Activated B cell treated with CpG ODN at 0.5 μM for 24 hours (primary cell): ENCODE measurements at regions not wholly inside any gene's neighbourhood (a gene's known extent, or its start where the extent isn't known, plus 50 kb on each side); places are given as distances from the start of the nearest gene placed in this dataset.

Experiments
- ATAC-seq: fragments of 200-7000 bp; cut with Tn5 transposase; one replicate; pipeline ENCODE4 v1.10.0; 2021; ENCODE audit warnings: low read depth, mild to moderate bottlenecking, moderate library complexity
- CTCF ChIA-PET: fragments of 350-600 bp; sonication (Branson Sonifier 250); formaldehyde crosslinking; loops from one replicate; lab custom pipeline; 2021; ENCODE audit warnings: antibody characterized with exemption; lab: Charles Lee
- POLR2A ChIA-PET: fragments of 350-600 bp; sonication (Branson Sonifier 250); formaldehyde crosslinking; loops from one replicate; lab custom pipeline; 2021; ENCODE audit warnings: antibody characterized with exemption; lab: Charles Lee
- DNase-seq: peaks from one replicate; pipeline ENCODE4 v3.0.0; 2022
- H3K27ac Mint-ChIP-seq: one replicate; pipeline ENCODE4 v1.8.0; 2020; ENCODE audit warnings: mixed read lengths
- H3K27me3 Mint-ChIP-seq: one replicate; pipeline ENCODE4 v1.8.0; 2021; ENCODE audit warnings: mixed read lengths
- H3K36me3 Mint-ChIP-seq: one replicate; pipeline ENCODE4 v1.8.0; 2021; ENCODE audit warnings: low read depth, mixed read lengths
- H3K4me1 Mint-ChIP-seq: one replicate; pipeline ENCODE4 v1.8.0; 2021; ENCODE audit warnings: mixed read lengths
- H3K4me3 Mint-ChIP-seq: one replicate; pipeline ENCODE4 v1.8.0; 2020; ENCODE audit warnings: mild to moderate bottlenecking, mixed read lengths
- H3K9me3 Mint-ChIP-seq: one replicate; pipeline ENCODE4 v1.8.0; 2020; ENCODE audit warnings: mixed read lengths
- intact Hi-C: fragments of 100-400 bp; cut with micrococcal nuclease; formaldehyde crosslinking; loops from one replicate; pipeline ENCODE4 v1.15.1; 2024
- TF ChIP-seq, protein P1 (sequence below): fragments of 200-600 bp; IDR thresholded peaks from one replicate; pipeline ENCODE4 v1.8.0; 2022; ENCODE audit warnings: antibody characterized with exemption, mild to moderate bottlenecking

DNA sequence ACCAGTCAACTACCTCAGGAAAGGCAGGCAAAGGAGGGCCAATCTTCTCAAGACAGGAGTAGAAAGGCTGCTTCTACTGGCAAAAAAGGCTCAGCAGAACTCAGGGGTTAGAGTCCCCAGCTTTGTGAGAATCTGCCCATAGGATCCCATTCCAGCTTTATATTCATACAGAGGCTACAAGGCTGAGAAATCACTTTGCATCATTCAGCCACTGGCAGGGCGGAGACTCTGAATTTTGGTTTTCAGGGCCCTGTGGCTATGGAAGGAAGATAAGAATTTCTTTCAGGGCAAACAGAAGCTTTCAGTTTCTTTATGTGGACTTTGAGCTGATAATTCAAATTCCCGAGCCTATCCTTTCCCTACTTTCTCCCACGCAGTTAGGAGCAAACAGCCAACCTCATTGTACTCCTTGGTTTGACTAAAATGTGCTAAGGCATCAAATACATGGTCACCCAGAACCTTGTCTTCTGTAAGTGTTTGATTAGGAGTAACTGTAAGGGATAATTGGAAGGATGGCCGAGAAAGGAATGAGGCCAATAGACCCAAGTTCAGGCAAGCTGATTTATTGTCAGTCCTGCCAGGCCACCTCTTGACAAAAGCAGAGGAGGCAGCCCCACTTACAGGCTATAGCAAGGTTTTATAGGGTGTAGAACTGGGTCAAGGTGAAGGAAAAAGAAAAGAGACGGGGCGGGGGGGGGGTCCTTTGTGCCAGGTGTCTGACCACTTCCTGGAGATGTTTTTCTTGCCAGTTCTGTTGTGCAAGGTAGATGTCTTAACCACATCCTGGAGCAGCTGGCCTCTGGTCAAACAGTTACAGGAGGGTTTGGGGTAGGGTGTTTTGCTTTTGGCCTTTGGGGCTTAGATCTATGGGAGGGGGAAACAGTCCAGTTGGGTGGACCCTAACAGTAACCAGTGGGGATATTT is 165.3 kb upstream of the PPP1R2C start:
- TF ChIP-seq, protein P1, sequence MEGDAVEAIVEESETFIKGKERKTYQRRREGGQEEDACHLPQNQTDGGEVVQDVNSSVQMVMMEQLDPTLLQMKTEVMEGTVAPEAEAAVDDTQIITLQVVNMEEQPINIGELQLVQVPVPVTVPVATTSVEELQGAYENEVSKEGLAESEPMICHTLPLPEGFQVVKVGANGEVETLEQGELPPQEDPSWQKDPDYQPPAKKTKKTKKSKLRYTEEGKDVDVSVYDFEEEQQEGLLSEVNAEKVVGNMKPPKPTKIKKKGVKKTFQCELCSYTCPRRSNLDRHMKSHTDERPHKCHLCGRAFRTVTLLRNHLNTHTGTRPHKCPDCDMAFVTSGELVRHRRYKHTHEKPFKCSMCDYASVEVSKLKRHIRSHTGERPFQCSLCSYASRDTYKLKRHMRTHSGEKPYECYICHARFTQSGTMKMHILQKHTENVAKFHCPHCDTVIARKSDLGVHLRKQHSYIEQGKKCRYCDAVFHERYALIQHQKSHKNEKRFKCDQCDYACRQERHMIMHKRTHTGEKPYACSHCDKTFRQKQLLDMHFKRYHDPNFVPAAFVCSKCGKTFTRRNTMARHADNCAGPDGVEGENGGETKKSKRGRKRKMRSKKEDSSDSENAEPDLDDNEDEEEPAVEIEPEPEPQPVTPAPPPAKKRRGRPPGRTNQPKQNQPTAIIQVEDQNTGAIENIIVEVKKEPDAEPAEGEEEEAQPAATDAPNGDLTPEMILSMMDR: no peak
- peak overlapping the region; percentile 93 for H3K27ac Mint-ChIP-seq
- intact Hi-C loops: loop anchor here (5.0 to 10.0 kb wide), 5 partner anchors 611 to 1611 kb away; partner anchors contain the start of genes CASK and DDX3X
- H3K4me1 Mint-ChIP-seq: peaks cover 78% of the 10 kb centered on the region
- H3K9me3 Mint-ChIP-seq: peaks cover 3% of the 10 kb centered on the region
- POLR2A ChIA-PET: interaction anchor here (0.8 kb wide), 1 partner anchor 13 kb away, joined by 3 read pairs; no protein-coding TSS in a partner anchor
- H3K27me3 Mint-ChIP-seq: no peaks in the 10 kb centered on the region
- CTCF ChIA-PET: interaction anchor here (0.7 to 1.3 kb wide), 4 partner anchors 73 to 1162 kb away, joined by 3 to 5 read pairs (median 4); no protein-coding TSS in a partner anchor
- DNase-seq: no peak
- peak; percentile 66 for ATAC-seq
- H3K36me3 Mint-ChIP-seq: peaks cover 8% of the 10 kb centered on the region
- peak overlapping the region; percentile 50 for H3K4me3 Mint-ChIP-seq

DNA sequence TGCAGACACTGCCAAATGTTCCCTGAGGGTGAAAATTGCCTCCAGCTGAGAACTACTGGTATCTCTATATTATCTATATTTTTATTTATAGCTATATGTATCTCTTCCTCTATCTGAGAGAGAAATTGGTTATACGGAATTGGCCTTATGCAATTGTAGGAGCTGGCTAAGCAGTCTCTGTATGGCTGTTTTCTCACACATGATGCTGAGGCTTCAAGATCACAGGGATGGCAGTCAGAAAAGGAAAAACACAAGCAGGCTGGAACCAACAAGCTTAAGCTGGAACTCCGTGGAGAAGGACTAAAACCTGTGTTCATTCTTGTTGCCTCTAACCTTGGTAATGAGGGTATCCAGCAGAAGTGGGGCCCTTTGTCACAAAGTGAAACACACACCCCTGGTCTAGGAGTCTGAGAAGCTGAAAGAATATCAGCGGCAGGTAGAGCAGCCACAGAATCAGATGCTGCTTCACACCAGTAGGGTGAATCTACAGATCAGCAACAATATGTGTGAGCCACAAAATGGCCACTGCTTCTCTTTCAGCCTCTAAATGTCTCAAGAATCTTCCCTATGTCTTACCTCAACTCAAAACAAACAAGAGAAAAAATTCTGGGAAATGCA is 166.5 kb upstream of the PPP1R2C start:
- peak; percentile 7 for ATAC-seq
- intact Hi-C loops: loop anchor here (1.0 to 10.0 kb wide), 6 partner anchors 11 to 1612 kb away; partner anchors contain the start of genes CASK and DDX3X
- H3K4me1 Mint-ChIP-seq: peaks cover 80% of the 10 kb centered on the region

DNA sequence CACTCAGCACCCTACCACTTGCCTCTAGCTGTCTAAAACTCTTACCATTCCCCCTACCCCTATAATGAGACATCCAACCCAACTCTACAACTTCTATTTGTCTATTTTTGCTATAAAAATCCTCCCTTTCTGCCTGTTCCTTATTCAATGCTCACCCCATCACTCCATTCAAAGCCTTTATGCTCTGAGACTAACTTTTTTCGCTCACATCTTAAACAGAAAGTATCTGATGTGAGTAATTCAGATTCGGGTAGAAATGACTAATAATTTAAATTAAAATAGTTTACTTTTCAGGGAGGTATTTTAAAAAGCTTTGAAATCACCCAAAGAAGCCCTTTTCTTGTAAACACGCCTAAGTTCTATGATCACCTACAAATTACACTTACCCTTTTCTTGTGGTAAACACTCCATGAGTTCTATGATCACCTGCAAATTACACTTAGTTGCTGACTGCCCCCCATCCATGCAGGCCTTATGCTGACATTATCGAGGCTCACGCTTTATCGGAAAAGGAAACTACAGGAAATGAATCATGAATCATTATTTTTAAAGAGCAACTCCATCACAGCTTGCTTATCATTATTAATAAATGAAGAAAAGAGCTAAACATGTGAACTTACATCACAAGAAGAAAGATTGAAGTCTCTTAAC is 168.7 kb upstream of the PPP1R2C start:
- no peak for DNase-seq
- peaks cover 75% of the 10 kb centered on the region for H3K4me1 Mint-ChIP-seq
- H3K27me3 Mint-ChIP-seq: no peaks in the 10 kb centered on the region
- peak overlapping the region; percentile 93 for H3K27ac Mint-ChIP-seq
- intact Hi-C loops: loop anchor here (10.0 kb wide), 2 partner anchors 608 to 1022 kb away; partner anchors contain the start of gene CASK
- TF ChIP-seq, protein P1: no peak
- peak overlapping the region; percentile 53 for H3K4me3 Mint-ChIP-seq
- H3K9me3 Mint-ChIP-seq: no peaks in the 10 kb centered on the region
- ChIA-PET POLR2A (no interaction called here), CTCF (no interaction called here)
- peaks cover 2% of the 10 kb centered on the region for H3K36me3 Mint-ChIP-seq
- no peak for ATAC-seq

More for the DNA sequence above, 166.5 kb upstream of the PPP1R2C start:
- ChIA-PET CTCF (no interaction called here), POLR2A (interaction anchor here (0.9 to 1.1 kb wide), 2 partner anchors 10 to 12 kb away, joined by 3 read pairs; no protein-coding TSS in a partner anchor)
- Mint-ChIP-seq H3K36me3 (peaks cover 5% of the 10 kb centered on the region), H3K27ac (peak overlapping the region; percentile 93), H3K27me3 (no peaks in the 10 kb centered on the region), H3K4me3 (no peak overlapping the region), H3K9me3 (no peaks in the 10 kb centered on the region)
- TF ChIP-seq, protein P1: no peak
- DNase-seq: no peak

DNA sequence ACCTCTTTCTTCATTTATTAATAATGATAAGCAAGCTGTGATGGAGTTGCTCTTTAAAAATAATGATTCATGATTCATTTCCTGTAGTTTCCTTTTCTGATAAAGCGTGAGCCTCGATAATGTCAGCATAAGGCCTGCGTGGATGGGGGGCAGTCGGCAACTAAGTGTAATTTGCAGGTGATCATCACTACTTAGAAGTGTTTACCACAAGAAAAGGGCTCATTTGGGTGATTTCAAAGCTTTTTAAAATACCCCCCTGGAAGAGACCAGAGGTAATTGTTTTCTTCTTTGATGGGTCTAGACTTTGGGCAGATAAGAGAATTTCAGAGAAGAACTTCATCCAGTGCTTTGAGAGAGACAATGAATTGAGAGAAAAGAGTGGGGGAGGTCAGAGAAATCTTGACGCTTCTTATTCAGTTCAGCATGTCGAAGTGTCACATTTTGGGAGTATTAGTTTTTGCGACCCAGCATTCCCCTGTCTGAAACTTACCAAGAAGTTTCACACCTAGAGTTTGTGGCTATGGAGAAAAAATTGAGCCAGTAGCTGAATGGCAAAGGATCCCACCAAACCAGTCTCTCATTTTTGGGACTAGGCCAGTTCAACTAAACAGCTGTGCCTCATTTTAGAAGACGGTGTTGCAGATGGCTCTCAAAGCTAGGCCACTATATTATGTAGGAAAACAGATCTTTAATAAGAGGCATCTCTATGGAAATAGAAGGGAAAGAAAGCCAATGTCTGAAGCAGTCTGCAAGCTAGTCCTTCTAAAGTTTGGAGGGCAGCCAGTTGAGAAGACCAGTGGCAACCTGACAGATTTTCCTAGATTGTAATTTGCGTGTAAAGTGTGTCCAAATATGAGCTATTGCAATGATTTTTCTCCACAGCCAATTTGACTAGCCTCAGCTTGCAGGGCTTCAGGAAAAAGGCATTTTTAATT is 171.0 kb upstream of the PPP1R2C start:
- Mint-ChIP-seq H3K4me3 (no peak overlapping the region), H3K9me3 (no peaks in the 10 kb centered on the region), H3K36me3 (peaks cover 2% of the 10 kb centered on the region), H3K4me1 (peaks cover 60% of the 10 kb centered on the region), H3K27me3 (no peaks in the 10 kb centered on the region), H3K27ac (peak overlapping the region; percentile 5)
- intact Hi-C loops: loop anchor here (10.0 kb wide), 2 partner anchors 606 to 1024 kb away; partner anchors contain the start of gene CASK
- TF ChIP-seq, protein P1: no peak
- POLR2A ChIA-PET: interaction anchor here (0.7 kb wide), 1 partner anchor 1507 kb away, joined by 3 read pairs; no protein-coding TSS in a partner anchor
- ATAC-seq (no peak), DNase-seq (no peak)
- CTCF ChIA-PET: no interaction called here
